K562 (cell line): ENCODE measurements at regions not wholly inside any gene's neighbourhood (a gene's known extent, or its start where the extent isn't known, plus 50 kb on each side); places are given as distances from the start of the nearest gene placed in this dataset.

Source experiments
- ATAC-seq: fragments of 200-7000 bp; cut with Tn5 transposase; 3 replicates; pipeline ENCODE4 v1.9.1; 2020; ENCODE audit warnings: moderate library complexity
- BruUV-seq: library from RNA; stranded (reverse); fragments of 400-500 nt; replicated peaks from 2 replicates; lab custom pipeline; 2021; lab: Mats Ljungman, UMichigan
- CTCF ChIA-PET: fragments of 300-600 bp; formaldehyde crosslinking; extraction: SDS; loops from one replicate; lab custom pipeline; 2021; ENCODE audit warnings: low intra/inter-chr PET ratio; lab: Yijun Ruan, JAX
- POLR2A ChIA-PET: fragments of 300-600, 350-650 bp; sonication (Branson Sonifier 250); formaldehyde crosslinking; extraction: SDS; loops from one replicate; lab custom pipeline; 2021; ENCODE audit warnings: antibody characterized with exemption, inconsistent platforms; lab: Yijun Ruan, JAX
- DNase-seq, 4 experiments: peaks; one replicate each; pipeline versions ENCODE4 v3.0.0 to v3.0.0-alpha.2; 2011 to 2018; ENCODE audit warnings: low spot score in 3 of 4, mixed read lengths in 3 of 4; ENCODE audit errors: extremely low read depth in 1 of 4
- FAIRE-seq: peaks from 2 replicates; lab custom pipeline; 2011; peaks lifted over from hg19 to GRCh38; lab: Jason Lieb, UNC
- H2AFZ ChIP-seq: 2 replicates; pipeline ENCODE4 v1.6.0; 2011; ENCODE audit warnings: low read depth, low read length, control low read depth, inconsistent platforms
- H3K27ac ChIP-seq: fragments of 200-600 bp; 3 replicates; pipeline ENCODE4 v1.8.0; 2011; ENCODE audit warnings: low read depth, mild to moderate bottlenecking, control low read depth, inconsistent platforms, low read length, moderate library complexity, mixed read lengths; ENCODE audit errors: extremely low read depth
- H3K27me3 ChIP-seq, 2 experiments: fragments of 300-600 bp in 1 of 2; 2 replicates in 1 of 2; 3 replicates in 1 of 2; pipeline versions ENCODE4 v1.6.0 to v1.8.0; 2011; ENCODE audit warnings: inconsistent platforms in 2 of 2, low read length in 2 of 2, mild to moderate bottlenecking in 1 of 2, mixed read lengths in 1 of 2, moderate library complexity in 1 of 2; ENCODE audit not compliant: control insufficient read depth in 2 of 2, insufficient read depth in 2 of 2
- H3K36me3 ChIP-seq: fragments of 300-600 bp; 3 replicates; pipeline ENCODE4 v1.8.0; 2011; ENCODE audit warnings: mild to moderate bottlenecking, low read length, inconsistent platforms; ENCODE audit not compliant: control insufficient read depth, insufficient read depth
- H3K4me1 ChIP-seq, 2 experiments: fragments of 200-600 bp in 1 of 2; replicated peaks in 1 of 2; 2 replicates in 1 of 2; 3 replicates in 1 of 2; pipeline versions ENCODE4 v1.5.1 to v1.8.0; 2011; ENCODE audit warnings: inconsistent platforms in 2 of 2, low read length in 2 of 2, mild to moderate bottlenecking in 1 of 2, mixed read lengths in 1 of 2, moderate library complexity in 1 of 2; ENCODE audit not compliant: control insufficient read depth in 2 of 2, insufficient read depth in 2 of 2
- H3K4me2 ChIP-seq: 2 replicates; pipeline ENCODE4 v1.6.1; 2011; ENCODE audit warnings: low read length, control low read depth, inconsistent platforms, mixed read lengths; ENCODE audit not compliant: insufficient read depth
- H3K4me3 ChIP-seq: fragments of 200-600 bp; sonication (generic), shearing (Covaris generic); 2 replicates; pipeline ENCODE4 v1.5.1; 2016; ENCODE audit warnings: control low read depth, inconsistent platforms
- H3K79me2 ChIP-seq: fragments of 200-600 bp; 3 replicates; pipeline ENCODE4 v1.8.0; 2011; ENCODE audit warnings: low read length, inconsistent platforms; ENCODE audit not compliant: control insufficient read depth, insufficient read depth
- H3K9ac ChIP-seq, 2 experiments: 2 replicates each; pipeline versions ENCODE4 v1.6.0 to v1.6.1; 2011; ENCODE audit warnings: low read depth in 2 of 2, low read length in 2 of 2, control low read depth in 1 of 2, inconsistent platforms in 1 of 2, mild to moderate bottlenecking in 1 of 2, mixed read lengths in 1 of 2; ENCODE audit not compliant: insufficient read depth in 1 of 2
- H3K9me1 ChIP-seq: one replicate; pipeline ENCODE4 v1.6.0; 2011; ENCODE audit warnings: inconsistent platforms, mild to moderate bottlenecking, low read length, moderate library complexity; ENCODE audit not compliant: control insufficient read depth, insufficient read depth
- H3K9me3 ChIP-seq: replicated peaks from 2 replicates; pipeline ENCODE4 v1.5.1; 2011; ENCODE audit warnings: low read depth, low read length, inconsistent platforms; ENCODE audit not compliant: control insufficient read depth, insufficient read depth
- H4K20me1 ChIP-seq: replicated peaks from 2 replicates; pipeline ENCODE4 v1.6.1; 2011; ENCODE audit warnings: low read length, inconsistent platforms, mixed read lengths; ENCODE audit not compliant: control insufficient read depth, insufficient read depth
- CSDE1 ChIP-seq, 2 experiments: fragments of 450-650 bp; IDR thresholded peaks; 2 replicates each; pipeline ENCODE4 v1.6.1; 2016; ENCODE audit warnings: mild to moderate bottlenecking in 1 of 2
- EP300 ChIP-seq: IDR thresholded peaks from 2 replicates; pipeline ENCODE4 v1.6.1; 2012; ENCODE audit warnings: low read length, improper control_type of control experiment
- RERE ChIP-seq: sonication (generic); formaldehyde crosslinking; IDR thresholded peaks from 2 replicates; pipeline ENCODE4 v1.8.0; 2023; ENCODE audit warnings: missing genetic modification reagents, mild to moderate bottlenecking, borderline replicate concordance
- SIN3A ChIP-seq, 2 experiments: fragments of 150-350 bp in 1 of 2; IDR thresholded peaks; 2 replicates each; pipeline ENCODE4 v1.6.1; 2011 to 2016; ENCODE audit warnings: borderline replicate concordance in 2 of 2, low read depth in 2 of 2, low read length in 2 of 2, mild to moderate bottlenecking in 2 of 2, moderate library complexity in 2 of 2; ENCODE audit not compliant: control insufficient read depth in 1 of 2
- SRSF1 ChIP-seq: fragments of 200-400 bp; formaldehyde crosslinking; IDR thresholded peaks from 2 replicates; pipeline ENCODE4 v1.6.1; 2017; ENCODE audit warnings: mild to moderate bottlenecking, low read depth, low read length, moderate library complexity
- VEZF1 ChIP-seq: fragments of 200-800 bp; sonication (Bioruptor generic); IDR thresholded peaks from 2 replicates; pipeline ENCODE4 v1.6.1; 2017; ENCODE audit warnings: missing genetic modification characterization, missing compliant biosample characterization
- ZNF277 ChIP-seq: fragments of 250-450 bp; sonication (Bioruptor Pico); IDR thresholded peaks from 2 replicates; pipeline ENCODE4 v1.8.0; 2022; ENCODE audit warnings: inconsistent platforms, mild to moderate bottlenecking, moderate library complexity, borderline replicate concordance
- WGBS: fragments of 100-300 bp; shearing (Covaris generic); methylation state at CpG from one replicate; pipeline ENCODE4 v1.1.6; 2016; ENCODE audit warnings: low coverage, mixed read lengths; ENCODE audit not compliant: insufficient coverage; ENCODE audit errors: missing lambda C conversion rate; 5-methylcytosine and 5-hydroxymethylcytosine counted together
- in situ Hi-C: fragments of 300-500 bp; cut with MboI; formaldehyde crosslinking; loops from 4 replicates; pipeline ENCODE4 v1.15.0; 2018; ENCODE audit warnings: inconsistent platforms, mixed read lengths
- intact Hi-C: fragments of 100-400 bp; cut with micrococcal nuclease; formaldehyde crosslinking; loops from 2 replicates; pipeline ENCODE4 v1.14.2; 2022

- Histone ChIP-seq H4K20me1 (no peaks in the 10 kb centered on the region), H3K4me3 (no peak overlapping the region), H2AFZ (no peak overlapping the region), H3K4me2 (no peak overlapping the region), H3K27ac (no peak overlapping the region), H3K27me3 (no peaks in the 10 kb centered on the region), H3K36me3 (no peaks in the 10 kb centered on the region), H3K9ac (no peak overlapping the region), H3K9me1 (no peaks in the 10 kb centered on the region), H3K79me2 (no peaks in the 10 kb centered on the region), H3K4me1 (no peaks in the 10 kb centered on the region), H3K9me3 (no peaks in the 10 kb centered on the region; the same call in 1 of the 2 replicates)
- CTCF ChIA-PET, result no interaction called here
- no peak for TF ChIP-seq EP300
- no peak for TF ChIP-seq CSDE1 (IDR thresholded peaks at IDR 0.05)
- no peak for TF ChIP-seq SIN3A (IDR thresholded peaks at IDR 0.05; ENCODE audit: borderline replicate concordance in 2 of 2, control insufficient read depth in 1 of 2, low read depth in 2 of 2, low read length in 2 of 2)
- in situ Hi-C loops (no loop called here), intact Hi-C loops (no loop called here)
- 0% methylated on average over 3 of the region's 3 CpGs for WGBS
- BruUV-seq, result no TSS peak
- ATAC-seq (no peak), DNase-seq (no peak), FAIRE-seq (no peak)
- POLR2A ChIA-PET, result no interaction called here
These were observed 286.7 kb upstream of the TENM3 start for GRCh38 chr4:181956512-181956911.

- CTCF ChIA-PET, result no interaction called here
- Histone ChIP-seq H3K9ac (no peak overlapping the region), H3K4me3 (no peak overlapping the region), H3K27ac (no peak overlapping the region), H4K20me1 (no peaks in the 10 kb centered on the region), H3K36me3 (no peaks in the 10 kb centered on the region), H3K9me1 (no peaks in the 10 kb centered on the region), H3K4me2 (no peak overlapping the region), H3K9me3 (no peaks in the 10 kb centered on the region; the same call in 1 of the 2 replicates), H3K4me1 (no peaks in the 10 kb centered on the region), H3K27me3 (no peaks in the 10 kb centered on the region), H3K79me2 (no peaks in the 10 kb centered on the region), H2AFZ (no peak overlapping the region)
- intact Hi-C loops, result no loop called here
- 0% methylated on average over 8 of the region's 8 CpGs for WGBS
- no TSS peak for BruUV-seq
- in situ Hi-C loops, result no loop called here
- ATAC-seq (no peak), FAIRE-seq (no peak), DNase-seq (no peak)
- POLR2A ChIA-PET, result no interaction called here
- no peak for TF ChIP-seq ZNF277 (CRISPR knock-in tag)
- no peak for TF ChIP-seq SRSF1
- no peak for TF ChIP-seq RERE (CRISPR knock-in tag)
- no peak for TF ChIP-seq VEZF1 (CRISPR knock-in tag)
These were observed 286.1 kb upstream of the TENM3 start for GRCh38 chr4:181957088-181957487.
